Endothelial cell of umbilical vein (primary cell): ENCODE measurements at regions not wholly inside any gene's neighbourhood (a gene's known extent, or its start where the extent isn't known, plus 50 kb on each side); places are given as distances from the start of the nearest gene placed in this dataset.

Experiments used
- BruUV-seq: library from RNA; stranded (reverse); fragments of 400-500 nt; replicated peaks from 2 replicates; lab custom pipeline; 2021; lab: Mats Ljungman, UMichigan
- CTCF ChIA-PET: fragments of 300-600, 350-600 bp; sonication (Branson Sonifier 250); formaldehyde crosslinking; loops from one replicate; lab custom pipeline; 2021; ENCODE audit warnings: antibody characterized with exemption, inconsistent platforms; lab: Charles Lee
- POLR2A ChIA-PET: fragments of 300-600, 350-600 bp; sonication (Branson Sonifier 250); formaldehyde crosslinking; loops from one replicate; lab custom pipeline; 2021; ENCODE audit warnings: antibody characterized with exemption, inconsistent platforms; lab: Charles Lee
- DNase-seq: peaks from one replicate; pipeline ENCODE4 v3.0.0-alpha.2; 2011; ENCODE audit warnings: low read depth, low spot score
- FAIRE-seq: peaks from 2 replicates; lab custom pipeline; 2011; peaks lifted over from hg19 to GRCh38; lab: Jason Lieb, UNC
- H2AFZ ChIP-seq: 2 replicates; pipeline ENCODE4 v1.6.0; 2012; ENCODE audit warnings: low read depth, low read length, control low read depth, inconsistent platforms
- H3K27ac ChIP-seq: 2 replicates; pipeline ENCODE4 v1.5.1; 2011; ENCODE audit warnings: low read depth, mild to moderate bottlenecking, control low read depth, low read length, moderate library complexity; ENCODE audit not compliant: insufficient read depth
- H3K27me3 ChIP-seq, 2 experiments: 2 replicates each; pipeline versions ENCODE4 v1.6.0 to v1.6.1; 2011; ENCODE audit warnings: low read length in 2 of 2, mixed read lengths in 1 of 2; ENCODE audit not compliant: control insufficient read depth in 2 of 2, insufficient read depth in 2 of 2
- H3K36me3 ChIP-seq, 2 experiments: 2 replicates in 1 of 2; 3 replicates in 1 of 2; pipeline ENCODE4 v1.5.1; 2011; ENCODE audit warnings: low read length in 2 of 2, mild to moderate bottlenecking in 1 of 2, moderate library complexity in 1 of 2; ENCODE audit not compliant: control insufficient read depth in 2 of 2, insufficient read depth in 2 of 2; ENCODE audit errors: extremely low read depth in 1 of 2
- H3K4me1 ChIP-seq: 3 replicates; pipeline ENCODE4 v1.5.1; 2011; ENCODE audit warnings: mild to moderate bottlenecking, low read length; ENCODE audit not compliant: control insufficient read depth, insufficient read depth; ENCODE audit errors: extremely low read depth
- H3K4me2 ChIP-seq: 2 replicates; pipeline ENCODE4 v1.6.1; 2011; ENCODE audit warnings: low read length, control low read depth, mixed read lengths; ENCODE audit not compliant: insufficient read depth
- H3K4me3 ChIP-seq, 3 experiments: fragments of 200-600 bp in 1 of 3; sonication (generic), shearing (Covaris generic) in 1 of 3; replicated peaks in 1 of 3; 2 replicates each; pipeline ENCODE4 v1.5.1; 2011 to 2016; ENCODE audit warnings: control low read depth in 3 of 3, low read length in 3 of 3, mild to moderate bottlenecking in 2 of 3, inconsistent platforms in 1 of 3, low read depth in 1 of 3, moderate library complexity in 1 of 3; ENCODE audit not compliant: insufficient read depth in 1 of 3
- H3K79me2 ChIP-seq: 2 replicates; pipeline ENCODE4 v1.6.0; 2012; ENCODE audit warnings: low read length, inconsistent platforms; ENCODE audit not compliant: control insufficient read depth, insufficient read depth
- H3K9ac ChIP-seq: replicated peaks from 2 replicates; pipeline ENCODE3; 2011; ENCODE audit warnings: low read length, control low read depth; ENCODE audit not compliant: insufficient read depth; ENCODE audit errors: extremely low read depth
- H3K9me1 ChIP-seq: replicated peaks from 3 replicates; pipeline ENCODE4 v1.6.0; 2011; ENCODE audit warnings: mild to moderate bottlenecking, low read length; ENCODE audit not compliant: control insufficient read depth, insufficient read depth; ENCODE audit errors: extremely low read depth
- H3K9me3 ChIP-seq: replicated peaks from 2 replicates; pipeline ENCODE4 v1.5.1; 2012; ENCODE audit warnings: low read length, inconsistent platforms; ENCODE audit not compliant: control insufficient read depth, insufficient read depth
- H4K20me1 ChIP-seq: replicated peaks from 2 replicates; pipeline ENCODE3; 2011; ENCODE audit warnings: mild to moderate bottlenecking, low read length; ENCODE audit not compliant: control insufficient read depth, insufficient read depth; ENCODE audit errors: extremely low read depth
- CTCF ChIP-seq, 2 donors: IDR thresholded peaks; 1 replicate in 1 of 2; 2 replicates in 1 of 2; pipeline ENCODE4 v1.5.1; 2011; ENCODE audit warnings: low read length in 2 of 2, mild to moderate bottlenecking in 2 of 2, moderate library complexity in 2 of 2, control low read depth in 1 of 2, inconsistent platforms in 1 of 2, low read depth in 1 of 2; ENCODE audit not compliant: insufficient read depth in 1 of 2; ENCODE audit errors: extremely low read depth in 1 of 2
- EZH2 ChIP-seq: IDR thresholded peaks from 2 replicates; pipeline ENCODE4 v1.6.1; 2012; ENCODE audit warnings: borderline replicate concordance, low read depth, mild to moderate bottlenecking, moderate library complexity, low read length, inconsistent platforms; ENCODE audit not compliant: severe bottlenecking
- FOS ChIP-seq: IDR thresholded peaks from 2 replicates; pipeline ENCODE4 v1.6.1; 2011; ENCODE audit warnings: mild to moderate bottlenecking, low read length, moderate library complexity, borderline replicate concordance; ENCODE audit not compliant: insufficient read depth
- GATA2 ChIP-seq: IDR thresholded peaks from 2 replicates; pipeline ENCODE4 v1.7.0; 2011; ENCODE audit warnings: low read depth, mild to moderate bottlenecking, moderate library complexity, mixed read lengths, low read length; ENCODE audit not compliant: insufficient read length, insufficient read depth
- JUN ChIP-seq: IDR thresholded peaks from 2 replicates; pipeline ENCODE4 v1.6.1; 2011; ENCODE audit warnings: borderline replicate concordance, low read depth; ENCODE audit not compliant: insufficient read length, insufficient read depth
- MAX ChIP-seq: IDR thresholded peaks from 2 replicates; pipeline ENCODE4 v1.6.1; 2011; ENCODE audit not compliant: insufficient read depth, insufficient read length
- MYC ChIP-seq: IDR thresholded peaks from one replicate; pipeline ENCODE4 v1.6.1; 2011; ENCODE audit warnings: mild to moderate bottlenecking, low read depth, low read length
- POLR2A ChIP-seq: IDR thresholded peaks from 2 replicates; pipeline ENCODE4 v1.6.1; 2012; ENCODE audit warnings: low read depth, mild to moderate bottlenecking, control low read depth, low read length
- POLR2AphosphoS5 ChIP-seq: IDR thresholded peaks from 2 replicates; pipeline ENCODE4 v1.6.1; 2012; ENCODE audit warnings: low read depth, mild to moderate bottlenecking, control low read depth, low read length, moderate library complexity; ENCODE audit not compliant: insufficient read depth
- dilution Hi-C: fragments of 300-500 bp; cut with MboI; formaldehyde crosslinking; loops from one replicate; pipeline ENCODE4 v1.15.0; 2019; ENCODE audit warnings: low sequenced_read_pairs; ENCODE audit not compliant: extremely low pct_ligation_motif_present
- intact Hi-C: fragments of 100-400 bp; cut with micrococcal nuclease; formaldehyde crosslinking; loops from one replicate; pipeline ENCODE4 v1.10.0; 2022

DNA sequence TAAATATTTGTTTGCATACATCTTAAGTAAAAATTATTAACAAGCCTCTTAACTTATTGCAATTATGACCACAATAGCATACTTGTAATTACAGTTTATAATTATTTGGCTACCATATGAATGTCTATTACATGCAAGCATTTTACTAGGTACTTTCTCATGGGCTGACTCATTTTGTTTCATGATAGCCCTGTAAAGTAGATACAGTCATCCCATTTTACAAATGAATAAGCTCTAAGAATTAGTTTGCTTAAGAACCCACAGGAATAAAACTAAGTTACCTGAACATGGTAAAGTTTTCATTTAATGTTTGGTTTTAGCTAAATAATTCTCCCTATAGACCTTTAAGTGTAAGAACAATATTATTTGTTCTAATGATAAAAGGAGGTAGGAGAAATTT is 126.6 kb upstream of the IZUMO3 start:
- intact Hi-C loops (no loop called here), dilution Hi-C loops (no loop called here)
- H3K36me3 ChIP-seq, result no peaks in the 10 kb centered on the region
- no peak overlapping the region for H3K4me3 ChIP-seq
- TF ChIP-seq POLR2A (no peak), MAX (no peak), MYC (no peak), CTCF (IDR thresholded peaks at IDR 0.05; ENCODE audit: extremely low read depth in 1 of 2, insufficient read depth in 1 of 2, low read depth in 1 of 2, low read length in 2 of 2) (no peak), GATA2 (no peak), JUN (no peak), FOS (no peak), EZH2 (no peak), POLR2AphosphoS5 (no peak)
- no TSS peak for BruUV-seq
- no peaks in the 10 kb centered on the region for H3K27me3 ChIP-seq
- no peaks in the 10 kb centered on the region for H3K4me1 ChIP-seq
- ChIA-PET POLR2A (no interaction called here), CTCF (interaction anchor here (0.8 kb wide), 1 partner anchor 9 kb away, joined by 3 read pairs; no protein-coding TSS in a partner anchor)
- H3K4me2 ChIP-seq, result no peak overlapping the region
- no peaks in the 10 kb centered on the region for H4K20me1 ChIP-seq
- no peak overlapping the region for H2AFZ ChIP-seq
- FAIRE-seq, result no peak
- no peak overlapping the region for H3K27ac ChIP-seq
- no peak overlapping the region for H3K9ac ChIP-seq
- H3K9me3 ChIP-seq, result peaks cover 2% of the 10 kb centered on the region
- no peaks in the 10 kb centered on the region for H3K79me2 ChIP-seq
- no peaks in the 10 kb centered on the region for H3K9me1 ChIP-seq
- DNase-seq, result no peak
